ENCODE measurements at regions not wholly inside any gene's neighbourhood (a gene's known extent, or its start where the extent isn't known, plus 50 kb on each side); places are given as distances from the start of the nearest gene placed in this dataset.
"Not testable (repeated sequence)": the region's sequence is repeated elsewhere in the genome, so short reads cannot be mapped to it uniquely, and the experiment has no call there.

DNA sequence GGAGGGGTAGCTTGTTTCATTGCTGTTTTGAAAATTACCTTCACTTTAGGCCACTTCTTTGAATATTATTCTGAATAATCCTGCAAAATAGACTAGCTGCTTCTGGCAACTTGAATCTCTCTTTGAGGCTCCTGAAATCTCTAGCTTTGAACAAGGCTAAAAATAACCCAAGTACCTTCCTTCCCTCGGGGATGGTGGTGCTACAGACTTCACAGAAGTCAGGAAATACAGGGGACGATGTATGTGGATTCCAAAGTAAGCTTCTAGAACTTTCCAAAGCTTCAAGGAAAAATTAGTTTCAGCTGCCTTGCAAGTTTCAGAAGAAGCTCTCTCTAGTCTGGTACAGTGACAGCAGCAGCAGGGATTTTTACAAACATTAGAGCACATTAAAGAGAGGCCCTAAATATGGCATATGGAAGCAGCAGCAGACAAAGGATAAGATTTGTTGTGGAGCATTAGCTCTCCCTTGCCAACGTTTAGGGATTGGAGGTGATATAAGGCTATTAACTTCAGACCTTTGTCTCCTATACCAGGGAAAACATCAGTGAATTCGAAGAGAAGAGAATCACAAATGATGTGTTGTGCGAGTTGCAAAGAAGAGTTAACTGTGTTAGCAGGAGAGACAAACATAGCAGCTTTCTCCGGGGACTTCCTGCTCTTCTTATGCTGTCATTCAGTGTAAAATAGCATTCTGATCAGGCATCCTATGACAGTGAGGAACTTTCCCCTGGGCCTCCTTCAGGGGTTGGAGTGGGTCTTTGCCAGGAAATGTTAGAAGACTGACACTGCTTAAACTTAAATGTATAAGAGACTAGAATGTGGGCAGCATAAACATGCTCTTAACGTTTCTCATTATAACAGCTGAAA, 783.0 kb upstream of the ARPP21 start:
- no peak for DNase-seq

- no peak for DNase-seq
These were observed 781.2 kb upstream of the ARPP21 start for GRCh38 chr3:34858067-34858660.

- DNase-seq = no peak
These were observed 779.6 kb upstream of the ARPP21 start for GRCh38 chr3:34859746-34860145.

DNA sequence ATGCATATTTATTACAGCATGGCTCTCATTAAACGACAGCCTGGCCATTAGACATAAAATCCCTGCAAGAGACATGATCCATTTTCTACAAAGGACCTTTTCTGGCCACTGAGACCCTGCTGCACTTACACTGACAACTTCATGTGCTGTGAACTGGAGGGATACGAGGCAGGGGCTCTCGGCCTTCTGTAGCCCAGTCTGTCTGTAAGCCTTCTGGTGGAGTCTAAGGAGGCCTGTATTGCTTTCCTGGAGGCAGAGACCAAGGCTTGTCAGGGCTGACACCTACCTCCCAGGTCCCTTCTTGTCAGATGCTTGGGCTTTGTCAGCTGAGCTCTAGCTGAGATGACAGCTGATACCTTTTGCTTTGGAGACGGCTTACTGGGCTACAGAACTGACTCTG, 776.9 kb upstream of the ARPP21 start:
- DNase-seq = no peak

GRCh38 chr3:34863485-34863884, 775.8 kb upstream of the ARPP21 start:
- no peak for DNase-seq

- DNase-seq = no peak
These were observed 775.3 kb upstream of the ARPP21 start for GRCh38 chr3:34864011-34864410.

DNA sequence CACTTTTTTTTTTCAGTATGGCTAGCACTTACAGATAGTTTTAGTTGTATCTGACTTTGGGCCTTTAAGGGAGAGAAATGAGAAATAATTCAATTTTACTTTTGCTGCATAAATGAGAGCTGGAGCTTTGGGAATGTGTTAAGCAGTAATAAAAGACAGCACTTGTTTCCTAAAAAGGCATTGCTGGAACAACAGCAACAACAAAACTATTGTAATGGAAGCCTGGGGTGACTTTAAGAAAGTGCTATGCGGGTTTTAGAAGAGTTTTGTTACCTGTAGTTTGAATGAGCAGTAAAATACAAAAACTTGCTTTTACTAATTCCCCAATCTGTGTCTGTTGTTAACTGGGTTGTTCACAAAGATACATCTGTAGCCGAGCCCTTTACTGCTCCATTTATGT, 774.0 kb upstream of the ARPP21 start:
- DNase-seq = no peak

- no peak for DNase-seq
These were observed 770.4 kb upstream of the ARPP21 start for GRCh38 chr3:34868935-34869334.

DNA sequence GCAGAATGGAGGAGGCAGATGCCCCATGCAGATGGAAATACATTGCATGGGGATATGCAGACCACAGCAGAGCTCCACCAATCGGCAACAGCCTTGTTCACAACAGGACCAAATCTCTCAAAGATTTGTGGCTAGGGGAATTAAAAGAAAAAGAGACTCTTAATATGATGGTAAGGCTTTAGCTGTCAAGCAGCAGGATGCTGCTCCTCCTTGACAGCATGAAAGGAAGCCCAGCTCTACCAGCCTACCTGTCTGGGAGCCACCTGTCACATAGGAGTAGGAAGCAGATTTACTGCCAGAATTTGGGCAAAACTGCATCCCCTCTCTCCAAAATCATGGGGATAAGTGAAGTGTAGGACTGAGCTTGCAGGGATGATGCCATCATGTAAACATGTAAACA, 769.6 kb upstream of the ARPP21 start:
- no peak for DNase-seq

DNA sequence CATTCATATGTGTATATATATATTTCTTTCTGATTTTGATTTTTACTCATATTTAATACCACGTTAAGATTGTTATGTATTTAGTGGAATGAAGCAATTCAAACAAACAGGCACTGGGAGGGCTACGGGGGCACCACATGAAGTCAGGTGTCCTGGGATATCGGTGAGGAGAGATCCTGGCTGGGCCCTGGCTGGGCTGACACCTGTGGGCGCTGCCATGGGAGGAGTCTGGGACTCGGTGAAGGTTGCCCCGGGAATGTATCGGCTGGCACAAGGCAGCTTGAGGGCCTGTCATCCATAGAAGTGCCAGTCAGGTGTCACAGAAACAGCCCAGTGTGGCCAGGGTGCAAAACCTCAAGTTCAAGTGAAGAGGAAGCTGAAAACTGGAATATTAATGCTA, 766.9 kb upstream of the ARPP21 start:
- no peak for DNase-seq

GRCh38 chr3:34876997-34877396, 762.3 kb upstream of the ARPP21 start:
- no peak for DNase-seq

DNA sequence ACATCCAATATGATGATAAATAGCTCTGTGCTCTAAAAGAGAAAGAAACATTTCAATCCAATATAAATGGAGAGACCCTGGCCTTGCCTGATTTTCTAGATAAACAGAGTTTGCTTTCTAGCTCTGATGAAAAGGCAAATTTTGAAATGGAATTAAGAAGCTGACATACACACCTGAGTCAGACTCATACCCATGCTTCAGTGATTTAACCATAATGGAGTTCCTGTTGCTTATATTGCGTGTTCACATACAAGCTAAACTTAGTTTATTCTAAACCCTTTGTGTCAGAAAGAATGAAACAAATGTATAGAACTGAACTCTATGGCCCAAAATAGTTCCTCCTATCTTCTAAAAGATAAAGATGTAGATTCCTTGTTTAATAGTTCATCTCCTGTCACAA, 760.8 kb upstream of the ARPP21 start:
- DNase-seq = no peak

DNA sequence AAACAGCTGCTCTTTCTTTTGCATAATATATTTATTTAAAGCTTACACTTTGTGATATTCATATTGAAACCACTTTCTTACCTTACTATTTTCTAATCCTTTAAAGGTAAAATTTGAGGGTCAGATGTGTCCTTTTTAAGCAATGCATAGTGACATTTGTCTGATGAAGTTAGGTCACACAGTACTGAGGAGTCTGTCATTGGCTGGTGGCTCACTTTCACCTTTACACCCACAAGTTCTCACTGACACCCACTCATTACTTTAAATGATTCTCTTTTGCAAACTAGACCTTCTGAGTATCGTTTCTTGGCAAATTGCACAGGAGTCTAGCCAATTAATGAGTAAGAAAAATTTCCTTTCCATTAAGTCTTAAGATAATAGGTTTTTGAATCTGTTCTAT, 758.3 kb upstream of the ARPP21 start:
- no peak for DNase-seq

GRCh38 chr3:34882764-34883163, 756.6 kb upstream of the ARPP21 start:
- no peak for DNase-seq

GRCh38 chr3:34884007-34884406, 755.3 kb upstream of the ARPP21 start:
- DNase-seq = no peak

DNA sequence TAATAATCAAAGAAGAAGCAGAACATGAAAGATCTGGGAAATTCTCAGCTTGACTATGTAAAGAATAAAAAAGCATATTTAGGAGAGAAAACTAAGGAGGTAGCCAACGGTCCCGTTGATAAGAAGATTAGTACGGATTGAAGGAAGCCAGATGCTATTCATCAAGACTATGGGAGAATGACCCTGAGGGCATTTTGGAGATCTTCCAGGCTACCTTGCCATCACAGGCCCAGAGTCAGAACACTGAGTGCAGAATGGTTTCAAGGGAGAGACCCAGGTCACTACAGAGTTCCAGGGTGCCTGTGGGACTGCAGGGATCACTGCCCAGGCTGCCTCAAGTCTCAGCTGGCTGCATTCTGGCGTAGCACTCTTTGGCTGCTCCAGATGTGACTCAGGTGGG, 752.9 kb upstream of the ARPP21 start:
- no peak for DNase-seq

- DNase-seq = no peak
These were observed 749.7 kb upstream of the ARPP21 start for GRCh38 chr3:34889641-34890040.

DNA sequence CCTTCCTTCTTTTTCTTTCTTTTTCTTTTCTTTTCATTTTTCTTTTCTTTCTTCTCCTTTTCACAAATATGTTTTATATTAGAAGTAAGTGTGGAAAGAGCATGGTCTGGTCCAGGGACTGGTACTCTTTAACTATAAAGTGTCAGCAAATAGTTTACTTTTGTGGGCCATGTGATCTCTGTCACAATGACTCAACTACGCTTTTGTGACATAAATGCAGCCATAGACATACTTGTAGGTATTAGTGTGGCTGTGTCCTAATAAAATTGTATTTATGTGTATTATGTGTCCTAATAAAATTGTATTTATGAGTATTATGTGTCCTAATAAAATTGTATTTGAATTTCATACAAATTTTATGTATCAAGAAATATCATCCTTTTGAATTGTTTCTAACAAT, 749.1 kb upstream of the ARPP21 start:
- no peak for DNase-seq

DNA sequence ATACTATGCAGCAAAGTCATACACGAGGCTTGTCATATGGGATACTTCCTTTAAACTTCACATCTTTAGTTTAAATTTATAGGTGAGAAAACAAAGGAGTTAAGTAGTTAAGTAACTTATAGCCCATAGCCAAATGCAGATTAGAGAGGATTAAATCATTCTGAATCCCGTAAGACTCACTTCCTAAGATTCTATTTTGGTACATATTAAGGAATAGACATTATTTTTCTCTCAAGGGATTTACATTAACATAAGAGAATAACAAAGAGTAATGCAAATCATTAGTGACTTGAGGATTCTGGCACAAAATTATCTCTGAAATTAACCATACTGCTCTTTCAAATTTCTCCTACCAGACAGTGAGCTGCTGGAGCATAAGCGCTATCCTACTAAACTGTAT, 747.4 kb upstream of the ARPP21 start:
- no peak for DNase-seq

DNA sequence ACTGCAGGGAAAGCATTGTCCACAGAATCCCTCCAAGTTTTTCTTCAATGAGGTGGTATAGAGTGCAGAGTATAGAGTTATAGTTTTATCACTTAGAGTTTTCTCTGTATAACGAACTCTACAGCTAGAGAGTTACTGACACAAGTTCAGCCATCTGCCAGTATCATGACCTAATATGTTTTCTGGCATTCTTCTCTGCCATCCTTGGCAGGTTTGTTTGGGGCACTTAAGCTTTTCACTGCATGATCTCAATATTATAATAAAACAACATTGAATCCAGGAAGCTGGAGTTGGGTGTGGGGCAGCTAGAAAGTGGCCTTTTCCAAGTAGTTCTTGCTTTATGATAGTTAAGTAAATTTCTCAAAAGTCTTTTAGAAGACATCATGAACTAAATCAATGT, 743.5 kb upstream of the ARPP21 start:
- no peak for DNase-seq

GRCh38 chr3:34909679-34910078, 729.6 kb upstream of the ARPP21 start:
- not testable (repeated sequence) for DNase-seq

GRCh38 chr3:34919025-34919424, 720.3 kb upstream of the ARPP21 start:
- no peak for DNase-seq

GRCh38 chr3:34920806-34921205, 718.5 kb upstream of the ARPP21 start:
- DNase-seq = no peak

DNA sequence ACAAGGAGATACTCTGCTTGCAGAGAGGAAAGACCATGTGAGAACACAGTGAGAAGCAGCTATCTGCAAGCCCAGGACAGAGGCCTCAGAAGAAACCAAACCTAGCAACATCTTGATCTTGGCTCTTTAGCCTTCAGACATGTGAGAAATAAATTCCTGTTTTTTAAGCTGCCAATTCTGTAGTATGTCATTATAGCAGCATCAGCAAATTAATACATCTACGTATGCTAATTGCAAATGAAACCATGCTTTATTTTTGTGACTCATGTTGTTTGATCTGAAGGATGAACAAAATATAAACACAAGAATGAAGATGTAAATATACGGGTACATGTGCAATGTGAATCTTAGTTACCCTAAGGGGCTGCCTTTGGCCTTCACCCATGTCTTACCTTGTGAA, 714.4 kb upstream of the ARPP21 start:
- DNase-seq = no peak

DNA sequence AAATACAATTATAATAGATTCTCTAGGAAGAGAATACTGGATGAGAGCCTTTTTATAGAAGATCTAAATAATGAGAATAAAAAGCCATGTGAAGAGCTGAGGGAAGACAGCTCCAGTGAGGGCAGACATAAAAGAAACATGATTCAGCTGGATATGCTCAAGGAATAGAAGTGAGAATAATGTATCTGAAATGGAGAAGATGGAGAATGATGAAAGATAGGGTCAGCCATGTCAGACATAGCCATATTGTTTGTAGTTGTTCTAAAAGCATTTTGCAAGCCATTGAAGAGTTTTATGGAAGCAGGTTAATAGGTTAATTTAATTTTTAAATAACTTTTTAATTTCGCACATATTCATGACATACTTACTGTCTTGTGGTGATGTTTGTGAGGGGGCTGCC, 713.5 kb upstream of the ARPP21 start:
- DNase-seq = no peak
